Fibroblast of upper back skin (primary cell): ENCODE measurements at regions not wholly inside any gene's neighbourhood (a gene's known extent, or its start where the extent isn't known, plus 50 kb on each side); places are given as distances from the start of the nearest gene placed in this dataset.

Experiments used
- DNase-seq: peaks from one replicate; pipeline ENCODE4 v3.0.0-alpha.2; 2013

DNA sequence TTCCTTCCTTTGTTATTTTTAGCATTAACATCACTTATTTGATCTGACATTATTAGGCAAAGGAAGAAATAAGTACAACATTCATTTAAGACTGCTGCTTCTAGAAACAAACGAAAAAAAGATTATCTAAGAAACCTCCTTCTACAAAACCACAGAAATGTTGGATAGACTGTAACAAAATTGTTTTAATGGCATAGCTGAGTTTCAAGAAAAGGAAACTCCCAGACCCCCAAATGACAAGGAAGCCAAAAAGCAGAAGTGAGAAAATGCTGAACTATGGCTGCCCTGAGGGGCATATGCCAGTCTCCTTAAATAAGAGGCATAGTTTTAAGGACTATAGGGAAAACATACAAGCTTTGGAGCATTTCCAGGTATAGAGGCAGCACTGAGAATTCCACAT is 1431.6 kb upstream of the TENM3 start:
- no peak for DNase-seq

DNA sequence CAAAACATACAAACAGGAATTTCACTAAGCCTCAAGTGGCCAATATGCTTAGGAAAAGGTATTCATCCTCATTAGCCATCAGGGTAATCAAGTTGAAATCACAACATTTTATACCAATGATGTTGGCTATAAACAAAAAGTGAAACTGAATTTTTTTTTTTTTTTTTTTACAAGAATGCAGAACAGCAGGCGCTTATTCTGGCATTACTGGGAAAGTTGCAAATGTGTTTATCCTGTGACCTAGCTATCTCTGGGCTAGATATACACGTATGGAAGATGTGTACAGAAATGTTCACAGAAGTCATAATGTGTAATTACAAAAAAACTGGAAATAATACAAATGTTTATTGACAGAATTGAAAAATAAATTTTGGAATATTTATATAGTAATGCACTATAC is 1430.4 kb upstream of the TENM3 start:
- DNase-seq, result no peak

DNA sequence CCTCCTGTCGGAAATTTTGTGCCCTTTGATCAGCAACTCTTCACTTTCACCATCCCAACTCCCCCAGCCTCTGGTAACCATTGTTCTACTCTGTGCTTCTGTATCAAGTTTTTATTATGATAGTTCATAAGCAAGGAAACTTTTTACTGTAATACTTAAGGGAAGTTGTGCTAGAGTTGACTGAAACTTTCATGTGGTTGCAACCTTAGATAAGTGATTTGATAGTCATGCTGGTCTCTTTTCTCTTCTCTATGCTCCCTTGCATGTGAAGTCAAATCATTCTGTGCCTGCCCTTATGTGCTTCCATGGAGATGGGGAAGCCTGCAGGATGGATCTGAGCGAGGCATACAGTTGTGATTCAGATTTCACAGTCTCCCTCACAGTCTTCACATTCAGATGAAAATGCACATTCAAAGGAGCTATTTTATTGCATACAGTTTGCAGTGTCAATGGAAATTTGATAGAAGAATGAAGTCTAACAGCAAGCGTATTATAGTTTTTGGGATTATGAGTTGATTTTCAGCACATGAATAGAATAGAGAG is 1428.3 kb upstream of the TENM3 start:
- DNase-seq, result no peak

DNA sequence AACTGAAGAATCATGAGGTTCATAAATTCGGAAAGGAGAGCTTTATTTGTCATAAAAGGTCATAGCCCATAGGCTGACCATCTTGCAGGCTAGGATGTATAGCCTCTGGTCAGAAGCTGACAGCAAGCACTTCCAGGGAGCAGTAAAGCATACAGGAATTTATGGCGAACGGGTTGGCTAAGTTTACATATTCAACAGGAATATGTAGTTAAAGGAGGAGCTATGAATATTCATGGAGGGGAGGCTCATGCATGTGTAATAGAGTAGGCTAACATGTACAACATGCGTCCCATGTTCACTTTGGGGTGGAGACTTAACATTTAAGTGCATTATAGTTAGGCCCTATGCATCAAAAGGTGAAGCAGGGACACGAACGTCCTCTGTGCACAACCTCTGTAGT is 1425.7 kb upstream of the TENM3 start:
- DNase-seq, result no peak

DNA sequence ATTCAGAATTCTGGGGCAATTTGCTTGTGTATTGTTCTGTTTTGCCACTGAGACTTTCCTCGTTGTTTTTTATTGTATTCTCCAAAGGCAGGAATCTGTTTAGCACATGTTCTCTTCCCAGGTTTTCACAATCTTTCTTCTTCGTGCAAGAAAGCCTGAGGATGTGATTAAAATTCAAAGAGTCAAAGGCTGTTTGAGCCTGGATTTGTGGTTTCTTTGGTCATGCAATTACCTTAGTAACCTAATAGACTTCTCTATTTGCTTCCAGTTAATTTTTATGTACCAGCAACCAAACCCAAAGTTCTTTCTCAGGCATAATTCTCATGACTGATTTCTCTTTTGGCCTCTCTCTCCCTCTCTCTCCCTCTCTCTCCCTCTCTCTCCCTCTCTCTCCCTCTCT is 1420.1 kb upstream of the TENM3 start:
- peak; percentile 23 for DNase-seq

DNA sequence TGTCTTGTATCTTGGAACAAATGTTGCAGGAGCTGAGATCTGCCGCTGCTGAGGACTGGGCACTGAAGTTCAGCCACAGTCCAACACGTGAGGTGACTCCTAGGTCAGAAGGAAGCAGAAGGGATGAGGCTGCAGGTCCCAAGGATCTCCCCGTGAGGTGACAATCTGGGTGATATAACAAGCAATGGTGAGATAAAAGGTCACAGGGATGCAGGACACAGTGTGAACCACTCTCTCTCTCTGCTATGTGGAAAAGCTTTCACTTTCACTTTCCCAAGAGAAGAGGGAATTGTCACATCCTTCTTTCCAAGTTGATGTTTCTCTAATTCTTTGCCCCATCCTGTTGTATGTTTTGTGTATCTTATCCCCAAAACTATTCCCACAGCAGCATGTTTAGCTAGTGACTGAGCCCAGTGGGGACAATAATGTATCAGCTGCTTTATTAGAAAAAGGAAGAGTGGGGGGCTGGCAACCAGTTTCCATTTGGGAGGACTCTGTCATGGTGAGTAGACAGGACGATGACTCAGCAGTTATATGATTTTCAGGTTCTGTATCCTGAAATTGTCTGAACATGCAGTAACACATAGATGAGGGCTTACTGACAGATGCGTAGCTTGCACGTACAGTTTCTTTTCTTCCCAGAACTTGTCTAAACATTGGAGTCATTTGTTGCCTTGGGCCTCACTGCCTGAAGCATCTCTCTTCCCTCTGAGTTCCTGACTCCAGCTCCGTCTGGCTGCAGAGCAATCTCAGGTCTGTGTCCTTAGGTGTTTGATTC is 1415.8 kb upstream of the TENM3 start:
- peak; percentile 26 for DNase-seq

DNA sequence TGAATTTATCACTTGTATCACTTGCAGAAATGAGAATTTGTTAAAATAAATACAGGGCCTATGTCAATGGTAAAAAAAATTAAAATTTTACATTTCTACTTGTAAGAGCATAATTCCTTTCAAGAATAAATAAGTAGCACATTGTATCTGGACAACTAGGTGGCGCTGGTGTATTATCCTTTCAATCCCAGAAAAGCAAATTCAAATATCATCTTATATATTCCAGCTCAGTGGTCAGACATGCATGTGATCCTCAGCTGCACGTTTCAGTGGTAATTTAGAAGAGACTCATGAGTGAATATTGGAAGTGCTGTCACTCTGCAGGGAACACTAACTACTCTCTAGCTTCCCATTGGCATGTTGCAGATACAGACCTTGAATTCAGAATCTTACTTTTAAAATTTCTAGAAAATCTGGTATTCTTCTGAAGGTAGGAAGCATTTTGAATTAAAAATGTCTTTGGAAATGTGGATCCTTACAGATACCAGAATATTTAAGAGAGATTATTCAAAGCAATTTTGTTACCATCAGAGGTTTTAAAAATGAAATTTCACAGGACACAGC is 1414.7 kb upstream of the TENM3 start:
- DNase-seq, result peak; percentile 84

DNA sequence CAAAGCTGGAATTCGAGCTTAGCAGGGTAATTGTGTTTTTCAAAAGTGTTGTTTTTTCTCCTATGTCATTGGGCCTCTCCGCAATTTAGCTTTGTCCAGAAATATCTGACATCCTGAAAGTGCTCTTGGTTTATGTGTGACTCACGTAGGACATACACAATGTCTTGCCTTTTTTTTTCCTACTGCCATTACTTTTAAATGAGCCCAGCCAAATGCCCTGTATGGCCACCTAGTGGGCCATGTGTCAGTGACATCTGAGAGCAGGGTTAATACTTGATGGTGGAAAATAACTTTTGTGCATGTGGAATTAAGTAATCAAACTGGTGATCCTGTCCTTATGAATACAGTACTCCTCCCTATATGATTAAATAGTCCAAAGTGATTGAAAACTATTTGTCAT is 1411.1 kb upstream of the TENM3 start:
- no peak for DNase-seq

DNA sequence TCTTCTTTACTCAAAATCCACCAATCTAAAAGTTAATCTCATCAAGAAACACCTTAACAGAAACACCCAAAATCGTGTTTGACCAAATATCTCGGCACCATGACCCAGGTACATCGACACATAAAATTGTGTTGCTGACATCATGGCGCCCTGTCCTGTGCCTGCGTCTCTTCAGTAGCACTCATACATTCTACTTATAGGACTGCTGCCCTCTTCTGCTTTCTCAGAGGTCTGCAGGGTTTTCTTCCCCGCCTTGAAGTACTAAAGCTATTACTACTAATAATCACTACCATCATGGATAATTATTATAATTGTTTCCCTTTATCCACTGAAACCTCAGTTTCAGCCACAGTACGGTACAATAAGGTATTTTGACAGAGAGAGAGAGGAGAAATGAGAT is 1403.1 kb upstream of the TENM3 start:
- no peak for DNase-seq

DNA sequence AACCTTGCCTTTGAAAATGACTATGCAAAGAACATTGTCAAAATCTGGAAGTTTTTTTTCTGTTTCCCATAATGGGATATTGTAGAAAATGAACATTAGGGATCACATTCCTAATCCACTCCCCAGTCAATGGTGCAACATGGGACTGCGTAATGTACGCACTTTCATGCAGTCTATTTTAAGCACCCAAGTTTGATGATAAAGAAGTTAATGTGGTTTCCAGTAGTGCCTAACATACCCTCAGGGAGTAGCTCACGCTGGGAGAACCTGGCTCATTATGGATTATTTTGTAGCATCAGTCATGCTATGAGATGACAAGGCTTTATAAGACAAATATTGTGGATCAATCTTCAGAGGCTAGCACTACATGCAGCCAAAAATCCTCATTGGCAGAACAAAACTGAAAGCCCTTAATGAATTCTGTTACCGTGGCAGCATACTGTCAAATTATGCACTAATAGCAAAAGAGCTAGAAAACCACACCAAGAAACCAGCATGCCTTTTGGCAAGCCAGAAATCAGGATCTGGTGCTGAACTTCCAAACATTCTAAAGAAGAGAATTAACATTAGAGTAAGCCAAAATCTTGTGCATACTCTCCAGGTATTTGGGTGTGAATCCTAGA is 1392.8 kb upstream of the TENM3 start:
- peak; percentile 23 for DNase-seq

DNA sequence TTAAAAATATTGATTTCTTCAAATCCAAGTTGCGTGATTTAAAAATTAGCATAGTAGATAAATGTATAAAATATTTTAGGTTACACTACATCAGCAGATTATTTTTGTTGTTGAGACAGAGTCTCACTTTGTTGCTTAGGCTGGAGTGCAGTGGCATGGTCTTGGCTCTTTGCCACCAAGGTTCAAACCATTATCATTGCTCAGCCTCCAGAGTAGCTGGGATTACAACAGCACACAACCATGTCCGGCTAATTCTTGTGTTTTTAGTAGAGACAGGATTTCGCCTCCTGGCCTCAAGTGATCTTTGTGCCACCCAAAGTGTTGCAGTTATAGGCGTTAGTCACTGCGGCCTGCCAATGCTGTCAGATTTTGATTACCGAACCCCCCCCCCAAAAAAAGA is 1390.5 kb upstream of the TENM3 start:
- no peak for DNase-seq

DNA sequence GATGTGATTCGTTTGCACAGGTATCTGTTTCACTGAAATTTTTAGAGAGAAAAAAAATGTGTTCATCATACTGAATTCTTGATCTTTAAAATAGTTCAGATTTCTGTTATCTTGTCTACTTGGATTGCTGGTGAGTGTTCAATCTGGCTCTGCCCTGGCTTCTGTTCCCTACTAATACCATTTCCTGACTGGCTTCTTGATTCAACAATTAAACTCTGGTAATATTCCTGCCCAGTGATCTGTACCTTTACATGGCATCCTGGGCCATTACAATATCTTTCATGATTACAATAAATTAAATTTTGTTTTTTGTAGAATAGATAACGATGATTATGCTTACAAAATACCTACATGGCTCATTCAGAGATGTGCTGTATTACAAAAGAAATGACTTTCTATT is 1388.0 kb upstream of the TENM3 start:
- no peak for DNase-seq

DNA sequence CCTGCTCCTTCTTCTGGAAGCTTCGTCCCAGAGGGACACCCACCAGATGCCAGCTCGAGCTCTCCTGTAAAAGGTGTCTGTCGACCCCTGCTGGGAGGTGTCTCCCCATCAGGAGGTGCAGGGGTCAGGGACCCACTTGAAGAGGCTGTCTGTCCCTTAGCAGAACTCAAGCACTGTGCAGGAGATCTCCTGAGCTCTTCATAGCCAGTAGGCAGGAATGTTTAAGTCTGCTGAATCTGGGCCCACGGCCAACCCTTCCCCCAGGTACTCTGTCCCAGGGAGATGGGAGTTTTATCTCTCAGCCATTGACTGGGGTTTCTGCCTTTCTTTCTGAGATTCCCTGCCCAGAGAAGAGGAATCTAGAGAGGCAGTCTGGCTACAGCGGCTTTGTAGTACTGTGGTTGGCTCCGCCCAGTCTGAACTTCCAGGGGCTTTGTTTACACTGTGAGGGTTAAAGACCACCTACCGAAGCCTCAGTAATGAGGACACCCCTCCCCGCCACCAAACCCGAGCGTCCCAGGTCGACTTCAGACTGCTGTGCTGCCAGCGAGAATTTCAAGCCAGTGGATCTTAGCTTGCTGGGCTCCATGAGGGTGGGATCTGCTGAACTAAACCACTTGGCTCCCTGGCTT is 1383.0 kb upstream of the TENM3 start:
- no peak for DNase-seq

DNA sequence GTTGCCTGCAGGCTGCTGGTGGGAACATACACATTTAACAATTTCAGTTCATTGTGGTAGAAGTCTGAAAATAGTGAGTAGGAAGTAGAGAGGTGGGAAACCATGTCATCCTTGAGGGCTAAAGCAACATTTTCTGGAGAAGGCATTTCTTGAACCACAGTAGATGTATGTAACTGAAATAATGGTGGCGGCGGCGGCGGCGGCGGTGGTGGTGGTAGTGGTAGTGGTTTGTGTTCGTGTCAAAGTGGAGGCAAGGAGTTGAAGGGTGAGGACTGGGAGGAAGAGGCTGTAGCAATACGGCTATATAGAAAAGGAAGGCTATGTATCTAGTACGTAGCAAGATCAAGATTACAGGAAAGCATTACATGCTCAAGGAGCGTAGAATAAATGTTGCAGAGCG is 1381.6 kb upstream of the TENM3 start:
- no peak for DNase-seq

DNA sequence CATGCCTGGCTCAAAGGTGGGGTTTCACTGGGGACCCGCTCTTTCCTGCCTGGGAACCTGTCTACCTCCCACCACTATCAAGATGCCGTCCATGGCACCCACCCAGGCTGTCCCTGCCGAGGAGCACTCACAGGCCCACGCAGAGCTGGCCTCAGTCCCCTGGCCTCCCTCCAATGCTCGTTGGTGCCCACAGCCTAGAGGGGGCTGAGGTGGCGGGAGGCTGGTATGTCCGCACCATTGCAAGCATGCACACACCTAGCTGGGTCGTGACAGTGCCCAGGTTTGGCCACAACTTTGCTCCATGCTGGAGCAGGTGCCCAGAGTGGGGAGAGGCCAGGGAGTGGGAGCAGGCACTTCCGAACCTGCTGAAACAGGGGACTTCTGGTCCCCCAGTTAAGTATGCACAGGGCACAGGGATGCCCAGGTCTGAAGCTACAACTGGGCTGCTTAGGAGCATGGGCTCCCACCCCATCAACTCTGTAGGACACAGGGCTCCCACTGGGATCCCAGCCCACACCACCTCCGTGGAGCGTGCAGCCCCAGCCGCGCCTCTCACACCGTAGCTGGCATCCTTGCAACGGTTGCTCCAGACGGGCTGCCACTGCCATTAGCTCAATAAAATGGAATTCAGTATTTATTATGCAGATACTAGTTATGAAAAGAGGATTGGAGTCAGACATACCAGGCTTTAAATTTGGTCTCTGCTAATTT is 1376.1 kb upstream of the TENM3 start:
- no peak for DNase-seq

DNA sequence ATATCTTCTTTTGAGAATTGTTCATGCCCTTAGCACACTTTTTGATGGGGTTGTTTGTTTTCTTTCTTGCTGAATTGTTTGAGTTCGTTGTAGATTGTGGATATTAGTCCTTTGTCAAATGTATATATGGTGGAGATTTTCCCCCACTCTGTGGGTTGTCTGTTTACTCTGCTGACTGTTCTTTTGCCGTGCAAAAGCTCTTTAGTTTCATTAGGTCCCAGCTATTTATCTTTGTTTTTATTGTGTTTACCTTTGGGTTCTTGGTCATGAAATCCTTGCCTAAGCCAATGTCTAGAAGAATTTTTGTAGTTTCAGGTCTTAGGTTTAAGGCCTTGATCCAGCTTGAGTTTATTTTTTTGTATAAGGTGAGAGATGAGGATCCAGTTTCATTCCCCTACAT is 1372.6 kb upstream of the TENM3 start:
- DNase-seq, result no peak

DNA sequence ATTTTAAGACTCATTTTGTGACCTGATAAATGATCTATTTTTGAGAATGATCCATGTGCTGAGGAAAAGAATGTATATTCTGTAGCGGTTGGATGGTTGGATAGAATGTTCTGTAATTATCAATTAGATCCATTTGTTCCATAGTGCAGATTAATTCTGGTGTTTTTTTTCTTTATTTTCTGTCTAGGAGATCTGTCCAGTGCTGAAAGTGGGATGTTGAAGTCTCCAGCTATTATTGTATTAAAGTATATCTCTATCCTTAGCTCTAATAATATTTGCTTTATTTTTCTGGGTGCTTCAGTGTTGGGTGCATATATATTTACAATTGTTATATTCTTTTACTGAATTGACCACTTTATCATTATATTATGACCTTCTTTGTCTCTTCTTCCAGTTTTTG is 1344.9 kb upstream of the TENM3 start:
- DNase-seq, result no peak

DNA sequence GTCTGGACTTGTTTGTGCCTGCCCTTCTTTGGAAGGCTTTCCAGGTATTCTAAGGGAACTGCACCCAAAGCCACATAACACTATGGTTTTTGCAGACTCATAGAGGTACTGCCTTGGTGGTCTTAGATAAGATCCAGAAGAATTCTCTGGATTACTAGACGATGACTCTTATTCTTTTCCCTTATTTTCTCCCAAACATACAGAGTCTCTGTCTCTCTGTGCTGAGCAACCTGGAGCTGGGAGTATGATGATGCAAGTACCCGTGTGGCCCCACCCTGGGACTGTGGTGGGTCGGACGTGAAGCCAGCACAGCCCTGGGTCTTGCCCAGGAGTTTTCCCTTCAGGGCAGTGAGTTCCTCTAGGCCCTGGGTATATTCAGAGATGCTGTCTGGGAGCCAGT is 1342.4 kb upstream of the TENM3 start:
- DNase-seq, result peak; percentile 27

DNA sequence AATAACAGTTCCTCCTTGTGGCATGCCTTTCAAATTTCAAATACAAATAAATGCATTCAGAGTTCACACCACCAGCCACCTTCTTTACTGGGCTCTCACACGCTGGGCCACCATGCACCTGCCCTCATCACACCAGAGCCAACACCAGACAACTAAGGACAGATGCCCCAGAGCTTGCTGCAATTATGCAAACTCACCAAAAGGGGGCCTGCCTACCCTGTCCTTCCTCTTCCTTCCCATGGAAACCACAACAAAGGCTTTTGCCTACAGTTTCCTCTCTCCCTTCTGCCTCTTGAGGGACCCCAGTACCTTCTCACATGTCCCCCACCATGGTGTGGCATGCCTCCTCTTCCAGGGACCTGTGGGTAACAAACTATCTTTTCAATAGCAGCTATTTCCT is 1333.9 kb upstream of the TENM3 start:
- DNase-seq, result peak; percentile 37

DNA sequence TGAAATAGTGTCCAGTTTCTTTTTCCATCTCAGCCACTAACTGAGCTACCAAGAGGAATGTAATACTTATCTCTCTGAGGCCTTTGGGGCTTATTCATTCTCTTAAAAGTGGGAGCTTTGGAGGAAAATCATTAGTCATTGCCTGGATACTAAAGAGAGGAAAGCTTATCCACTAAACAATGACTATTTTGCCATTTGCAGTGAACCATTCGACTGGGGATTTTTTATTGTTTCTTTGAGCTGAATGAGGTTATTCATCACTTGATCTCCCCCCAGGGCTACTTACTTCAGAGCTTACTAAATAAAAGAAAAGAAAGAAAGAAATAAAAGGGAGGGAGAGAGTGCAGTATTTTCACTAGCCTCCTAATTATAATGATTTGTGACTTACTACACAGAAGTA is 1329.5 kb upstream of the TENM3 start:
- DNase-seq, result peak; percentile 81

DNA sequence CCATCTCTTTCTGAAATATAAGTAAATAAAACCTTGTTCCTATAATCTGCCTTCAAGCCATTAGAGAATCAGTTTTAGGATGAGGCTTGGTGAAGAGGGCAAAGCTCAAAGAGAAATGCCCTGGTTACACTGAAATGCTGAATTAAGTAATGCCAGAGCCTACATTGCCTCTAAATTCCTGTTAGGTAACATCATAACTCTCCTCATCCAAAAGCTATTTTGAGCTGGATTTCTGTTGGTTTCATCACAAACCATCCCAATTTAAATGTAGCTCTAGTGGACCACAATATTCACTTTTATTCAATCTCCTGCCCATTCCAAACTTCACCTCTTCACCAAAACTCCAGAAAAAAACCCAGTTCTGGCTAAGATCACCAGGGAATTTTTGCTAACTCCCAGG is 1319.7 kb upstream of the TENM3 start:
- DNase-seq, result peak; percentile 95

DNA sequence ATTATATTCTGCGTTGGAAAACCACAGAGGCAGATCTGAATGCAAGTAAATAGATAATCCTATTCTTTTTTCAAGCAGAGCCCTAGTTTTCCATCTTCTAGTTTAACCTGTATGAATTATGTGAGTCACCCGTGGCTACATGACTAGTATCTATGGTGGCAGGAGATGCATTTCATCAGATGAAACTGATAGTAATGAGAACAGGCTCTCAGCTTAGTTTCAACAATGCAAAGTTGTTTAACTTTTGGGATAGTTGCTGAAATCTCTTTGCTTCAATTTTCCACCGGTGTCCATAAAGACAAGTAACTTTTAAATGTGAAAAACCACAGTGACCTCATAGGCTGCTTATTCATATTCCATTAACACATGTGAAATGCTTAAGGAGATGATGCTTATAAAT is 1317.4 kb upstream of the TENM3 start:
- DNase-seq, result peak; percentile 65

DNA sequence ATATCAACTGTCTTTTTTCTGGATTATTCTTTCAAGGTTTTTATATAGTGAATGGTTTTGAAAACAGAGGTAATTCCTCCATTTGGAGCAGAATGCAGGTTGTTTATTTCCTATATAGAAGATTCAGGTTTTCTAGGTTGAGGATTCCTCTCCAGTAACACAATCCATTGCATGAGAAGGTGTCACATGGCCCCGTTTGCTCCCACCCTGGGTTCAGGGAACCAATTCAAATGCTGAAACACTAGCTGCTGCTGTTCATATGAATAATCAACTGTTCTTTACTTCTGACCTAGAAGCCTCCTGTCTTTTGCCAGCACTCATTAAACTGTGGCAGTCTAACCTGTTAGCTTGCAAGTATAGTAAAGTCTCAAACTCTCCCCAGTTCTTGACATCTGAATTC is 1316.9 kb upstream of the TENM3 start:
- no peak for DNase-seq
